GM19238 (cell line): ENCODE measurements at regions not wholly inside any gene's neighbourhood (a gene's known extent, or its start where the extent isn't known, plus 50 kb on each side); places are given as distances from the start of the nearest gene placed in this dataset.
A peak's percentile ranks its signal among the peaks of the same experiment; 100 is the strongest.
"Not testable (repeated sequence)": the region's sequence is repeated elsewhere in the genome, so short reads cannot be mapped to it uniquely, and the experiment has no call there.

Source experiments
- DNase-seq: peaks from one replicate; pipeline ENCODE4 v3.0.0; 2011; ENCODE audit warnings: low spot score; ENCODE audit not compliant: insufficient read length

DNA sequence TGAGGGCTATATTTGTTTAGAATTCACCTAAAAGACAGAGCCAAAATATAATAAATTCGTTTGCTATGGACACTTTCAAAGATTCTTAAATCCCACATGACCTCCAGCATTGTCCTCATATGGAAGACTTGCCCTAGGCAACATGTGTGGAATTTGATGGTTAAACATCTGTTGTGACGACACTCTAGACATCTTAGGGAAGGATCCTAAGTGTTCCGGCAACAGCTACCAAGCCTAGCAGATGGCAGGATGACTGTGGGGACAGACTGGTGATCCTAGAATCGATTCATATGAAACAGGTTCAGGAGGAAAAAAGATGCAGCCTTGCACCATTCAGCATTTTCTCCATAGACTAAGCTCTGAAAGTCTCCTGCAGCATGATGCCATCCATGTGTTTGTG is 77.6 kb upstream of the BACH2 start:
- no peak for DNase-seq

DNA sequence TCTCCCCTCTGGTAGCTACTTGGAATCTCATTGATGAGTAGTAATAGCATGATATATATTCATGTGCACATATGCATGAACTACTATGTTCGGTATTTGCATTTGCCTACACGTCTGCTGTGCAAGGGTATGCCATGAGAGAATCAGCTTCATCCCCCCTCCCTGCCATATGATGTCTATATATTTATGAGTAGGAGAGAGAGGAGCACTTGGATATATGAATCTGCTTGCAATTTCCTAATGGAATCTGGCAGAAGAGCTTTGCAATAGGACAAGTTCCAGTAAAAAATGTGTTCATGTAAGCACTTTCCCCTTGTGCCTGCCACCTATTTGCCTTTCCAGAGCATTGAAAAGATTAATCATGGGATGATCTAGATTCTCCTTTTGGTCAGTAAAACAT is 76.2 kb upstream of the BACH2 start:
- DNase-seq = no peak

DNA sequence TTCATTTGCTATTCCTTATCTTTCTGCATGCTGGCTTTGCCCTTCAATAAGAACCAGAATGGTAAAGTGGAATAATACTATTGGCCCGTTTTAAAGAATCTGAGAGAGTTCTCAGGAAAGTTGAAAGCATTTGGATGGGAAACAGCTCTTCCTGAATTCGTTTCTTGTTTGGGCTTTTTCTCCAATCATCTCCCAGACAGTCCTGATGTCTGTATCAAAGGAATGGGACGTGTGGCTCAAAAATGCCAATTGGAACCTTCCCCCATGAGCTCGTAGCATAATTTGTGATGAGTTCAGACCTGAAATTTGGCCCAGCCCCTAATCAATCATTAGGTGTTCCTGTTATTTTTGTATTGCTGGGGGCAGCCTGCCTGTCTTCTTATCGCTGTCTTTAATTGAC is 75.8 kb upstream of the BACH2 start:
- no peak for DNase-seq

DNA sequence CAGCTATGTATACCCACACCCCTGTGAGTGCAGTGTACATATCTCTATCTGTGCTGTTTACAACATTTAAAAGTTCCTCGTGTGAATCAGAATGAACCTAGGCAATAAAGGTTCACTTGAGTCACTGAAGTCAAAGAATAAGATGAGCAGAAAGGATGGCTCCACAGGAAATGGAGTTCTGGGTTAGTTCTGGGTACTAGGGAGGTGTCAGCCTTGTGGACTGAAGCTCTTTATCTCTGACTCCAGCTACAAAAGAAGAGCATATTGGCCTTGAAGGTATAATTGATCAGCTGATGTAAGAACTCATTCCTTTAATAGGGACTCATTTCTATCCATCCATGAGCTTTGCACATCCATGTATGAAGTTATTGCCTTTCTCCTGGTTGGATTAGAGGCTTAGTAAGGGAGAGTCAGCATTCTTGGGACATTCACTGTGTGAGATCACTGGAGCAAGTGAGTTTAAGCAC is 73.9 kb upstream of the BACH2 start:
- no peak for DNase-seq

DNA sequence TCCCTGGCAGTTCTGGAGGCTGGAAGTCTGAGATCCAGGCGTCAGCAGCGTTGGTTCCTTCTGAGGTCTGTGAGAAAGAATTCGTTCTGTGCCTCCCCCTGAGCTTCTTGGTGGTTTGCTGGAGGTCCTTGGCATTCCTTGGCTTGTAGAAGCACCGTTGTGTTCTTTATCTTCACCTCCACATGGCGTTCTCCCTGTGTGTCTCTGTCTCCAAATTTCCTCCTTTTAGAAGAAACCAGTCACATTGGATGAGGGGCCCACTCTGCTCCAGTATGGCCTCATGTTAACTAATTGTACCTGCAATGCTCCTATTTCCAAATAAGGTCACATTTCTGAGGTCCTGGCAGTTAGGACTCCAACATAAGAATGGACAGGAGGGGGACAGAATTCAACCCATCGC is 73.0 kb upstream of the BACH2 start:
- no peak for DNase-seq

DNA sequence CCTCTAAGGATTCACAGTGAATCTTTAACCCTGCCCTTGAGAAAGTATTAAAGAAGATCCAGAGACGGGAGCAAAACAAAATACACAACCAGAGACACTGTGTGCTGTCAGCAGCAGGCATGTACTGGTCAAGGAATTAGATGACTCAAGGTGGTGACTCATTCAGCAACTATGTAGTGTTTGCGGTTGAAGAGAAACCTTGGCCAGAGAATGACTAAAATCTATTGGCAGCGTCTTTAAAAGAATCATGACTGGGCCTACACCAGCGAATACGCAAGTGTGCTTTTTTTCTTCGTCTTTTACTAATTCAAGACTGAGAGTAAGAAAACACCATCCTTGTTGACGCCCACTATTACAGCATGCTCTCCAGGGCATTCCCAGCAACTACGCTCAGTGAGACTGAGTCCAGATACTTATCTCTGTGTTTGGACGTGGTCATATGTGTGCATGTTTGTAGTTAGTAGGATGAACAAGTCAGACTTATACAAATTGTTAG is 72.4 kb upstream of the BACH2 start:
- peak; percentile 43 for DNase-seq

DNA sequence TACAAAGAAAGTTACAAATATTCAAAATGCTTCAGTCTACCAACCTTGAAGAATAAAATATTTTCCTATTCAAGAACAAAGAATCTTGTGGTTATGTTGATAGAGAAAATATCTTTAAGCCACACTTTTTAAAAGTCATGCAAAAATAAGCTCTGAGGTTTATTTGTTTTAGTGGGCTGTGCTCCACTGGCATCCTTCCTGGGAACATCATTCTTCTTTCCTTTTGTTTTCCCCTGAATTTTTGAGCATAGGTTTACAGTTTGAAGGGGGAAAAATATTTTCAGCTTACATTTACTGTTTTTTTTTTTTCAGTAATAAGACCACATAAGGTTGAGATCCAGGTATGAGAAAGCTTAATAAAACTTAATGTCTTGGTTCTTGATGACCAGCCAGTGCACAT is 72.0 kb upstream of the BACH2 start:
- no peak for DNase-seq

DNA sequence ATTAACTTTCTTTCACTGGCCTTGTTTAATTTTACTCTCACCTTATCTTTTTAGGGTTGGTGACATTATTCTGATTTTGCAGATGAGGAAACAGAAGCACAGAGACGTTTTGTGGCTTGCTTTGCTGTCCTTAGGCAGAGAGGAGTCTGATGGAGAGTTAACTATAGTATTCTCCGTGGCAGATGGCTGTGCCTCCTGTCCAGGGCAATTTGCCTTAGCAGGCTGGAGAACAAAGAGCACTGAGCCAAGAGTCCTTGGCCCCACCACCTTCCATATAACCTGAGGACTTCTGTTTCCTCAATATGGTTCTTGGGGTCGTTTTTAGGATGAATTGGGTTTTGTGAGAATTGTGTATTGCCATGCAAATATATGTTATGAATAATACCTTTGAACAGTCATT is 71.4 kb upstream of the BACH2 start:
- no peak for DNase-seq

DNA sequence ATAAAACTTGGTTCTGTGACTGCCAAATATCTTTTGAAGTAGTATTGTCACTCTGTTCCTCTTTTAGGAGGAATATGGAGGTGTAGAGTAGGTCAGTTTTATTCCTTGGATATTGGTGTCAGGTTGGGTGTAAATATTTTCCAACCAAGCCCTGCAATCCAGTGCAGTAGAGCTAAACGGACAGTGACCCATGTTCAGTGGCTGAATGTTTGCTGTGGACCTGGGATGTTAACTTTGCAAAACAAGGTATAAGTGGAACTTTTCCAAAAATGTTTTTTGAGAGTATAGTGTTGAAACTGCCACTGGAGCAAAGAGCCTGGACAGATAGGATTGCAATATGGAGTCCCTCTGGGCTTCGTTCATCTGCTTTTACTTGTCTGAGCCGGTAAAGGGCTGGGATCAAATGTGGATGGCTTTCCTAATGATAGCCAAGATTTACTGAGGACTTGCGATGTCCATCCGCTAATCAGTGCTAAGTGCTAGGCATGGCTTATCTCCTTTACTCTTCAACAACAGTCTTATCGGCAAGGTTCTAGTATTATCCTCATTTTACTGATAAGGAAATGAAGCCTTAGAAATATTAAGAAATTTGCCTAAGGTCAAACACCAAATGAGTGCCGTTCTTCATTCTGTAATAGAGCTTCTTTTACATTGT is 69.0 kb upstream of the BACH2 start:
- no peak for DNase-seq

DNA sequence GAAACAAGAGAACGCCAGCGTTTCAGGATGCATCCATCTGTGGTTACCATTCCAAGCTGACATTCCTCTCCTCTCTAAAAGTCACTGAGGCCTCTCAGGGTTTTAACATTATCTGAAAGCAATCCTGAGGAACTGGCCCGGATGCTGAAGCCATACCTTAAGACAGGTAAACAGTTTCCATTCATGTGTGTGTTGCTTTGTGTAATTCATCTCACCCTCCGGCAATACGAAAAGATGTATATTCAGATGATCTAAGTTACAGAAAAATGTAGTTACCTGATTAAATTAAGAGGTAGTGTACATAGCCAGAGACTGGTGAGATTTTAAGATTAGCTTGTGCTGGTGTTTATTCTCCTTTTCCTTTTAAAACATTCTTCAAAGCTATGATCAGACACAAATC is 68.4 kb upstream of the BACH2 start:
- DNase-seq = no peak

DNA sequence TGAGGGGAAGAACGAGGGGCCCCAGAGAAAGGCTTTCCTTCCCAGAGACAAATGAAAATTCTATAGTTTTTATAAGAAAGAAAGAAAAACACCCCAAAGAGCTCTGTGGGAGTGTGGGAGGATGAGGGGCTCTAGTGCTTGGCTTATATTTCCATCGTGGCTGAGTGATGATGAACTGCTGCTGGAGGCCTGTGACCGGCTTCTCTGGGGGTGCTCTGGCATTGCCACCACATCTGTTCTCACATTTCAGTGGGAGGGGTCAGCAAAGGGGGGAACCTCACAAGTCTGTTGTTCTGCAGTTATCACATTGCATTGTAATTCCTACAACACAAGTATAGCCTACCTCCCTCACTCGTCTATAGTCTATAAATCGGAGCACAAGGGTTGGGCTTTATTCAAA is 67.6 kb upstream of the BACH2 start:
- DNase-seq = no peak

DNA sequence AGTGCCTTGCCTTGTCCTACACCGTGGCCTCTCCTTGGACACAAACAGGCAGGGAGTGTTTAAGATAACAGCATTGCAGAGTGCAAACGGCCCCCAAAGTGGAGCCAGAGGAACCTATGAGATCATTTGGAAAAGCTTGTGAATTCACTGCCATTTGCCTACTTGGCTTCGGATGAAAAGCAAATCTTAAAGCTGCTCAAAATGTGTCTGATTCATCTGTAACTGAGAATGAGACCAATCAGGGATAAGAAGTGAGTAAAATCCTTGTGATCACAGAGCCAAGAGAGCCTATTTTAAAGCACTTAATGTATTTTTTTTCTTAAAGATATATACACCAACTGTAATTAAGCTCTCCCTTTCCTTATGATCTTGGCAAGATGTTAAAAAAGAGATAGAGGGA is 65.7 kb upstream of the BACH2 start:
- DNase-seq = no peak

DNA sequence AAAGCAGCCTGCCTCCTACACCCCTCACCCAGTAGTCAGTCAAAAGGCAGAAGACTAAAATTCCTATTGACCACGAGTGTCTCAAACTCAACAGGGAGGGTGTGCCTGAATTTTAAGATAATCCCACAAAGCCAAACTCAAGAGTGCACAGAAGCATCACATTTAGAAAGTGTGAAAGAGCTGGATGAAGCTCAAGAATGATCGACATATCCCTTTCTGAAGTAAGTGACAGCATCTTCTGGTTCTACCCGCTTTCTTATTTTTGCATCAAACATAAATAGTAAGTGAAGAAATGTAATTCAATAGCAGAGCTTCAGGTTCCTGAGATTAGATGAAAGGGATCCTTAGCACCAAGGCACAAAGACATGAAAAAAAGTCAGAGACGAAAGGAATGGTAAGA is 64.5 kb upstream of the BACH2 start:
- no peak for DNase-seq

DNA sequence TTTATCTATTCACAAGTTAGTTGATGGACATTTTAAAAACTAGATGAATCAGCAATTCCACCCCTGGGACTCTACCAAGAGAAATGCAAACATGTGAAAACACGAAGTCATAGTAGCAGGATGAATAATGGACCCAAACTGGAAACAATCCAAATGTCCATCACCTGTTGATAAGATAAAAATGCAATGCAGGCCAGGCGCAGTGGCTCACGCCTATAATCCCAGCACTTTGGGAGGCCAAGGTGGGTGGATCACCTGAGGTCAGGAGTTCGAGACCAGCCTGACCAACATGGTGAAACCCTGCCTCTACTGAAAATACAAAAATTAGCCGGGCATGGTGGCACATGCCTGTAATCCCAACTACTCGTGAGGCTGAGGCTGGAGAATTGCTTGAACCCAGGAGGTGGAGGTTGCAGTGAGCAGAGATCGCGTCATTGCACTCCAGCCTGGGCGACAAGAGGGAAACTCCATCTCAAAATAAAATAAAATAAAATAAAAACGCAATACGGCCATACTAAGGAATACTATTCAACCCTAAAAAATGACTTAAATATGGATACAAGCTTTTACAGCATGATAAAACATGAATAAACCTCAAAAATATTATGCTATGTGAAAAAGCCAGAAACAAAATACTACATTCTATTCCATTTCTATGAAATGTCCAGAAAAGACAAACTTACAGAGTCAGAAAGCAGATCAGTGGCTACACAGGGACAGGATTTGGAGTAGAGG is 61.6 kb upstream of the BACH2 start:
- DNase-seq = not testable (repeated sequence)

DNA sequence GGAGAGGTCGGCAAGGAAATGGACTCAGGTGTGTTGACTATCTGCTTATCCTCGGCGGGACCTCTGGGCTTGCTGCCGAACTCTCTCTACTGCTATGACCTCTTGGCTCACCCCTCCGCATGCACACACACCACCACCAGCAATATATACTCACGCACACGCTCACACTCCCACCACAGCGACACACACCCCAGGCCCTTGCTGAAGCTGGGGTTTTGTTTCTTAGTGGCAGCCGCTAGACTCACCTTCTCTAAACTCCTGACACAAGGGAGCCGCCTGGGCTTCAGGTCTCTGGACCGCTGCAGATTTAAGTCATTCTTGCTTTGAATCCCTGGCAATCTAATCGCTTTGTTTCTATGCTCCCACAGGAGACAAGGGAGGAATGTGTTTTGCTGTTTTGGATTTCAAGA is 59.4 kb upstream of the BACH2 start:
- DNase-seq = no peak

DNA sequence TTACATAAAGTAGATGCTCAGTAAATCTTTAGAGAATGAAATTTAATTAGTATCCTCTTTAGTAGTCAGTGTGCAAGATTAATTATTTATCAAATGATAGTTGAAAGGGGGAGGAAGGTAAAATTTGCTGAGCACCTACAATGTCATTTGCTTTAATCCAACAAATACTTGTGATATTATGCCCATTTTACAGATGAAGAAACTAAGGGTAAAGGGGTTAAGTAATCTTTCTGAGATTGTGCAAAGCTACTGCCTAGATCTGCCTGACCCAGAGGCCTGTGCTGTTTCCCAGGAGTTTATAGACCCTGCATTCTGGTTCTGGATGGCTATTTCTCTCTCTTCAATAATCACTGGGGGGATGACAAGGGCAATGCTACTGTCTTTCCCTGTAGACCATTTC is 58.3 kb upstream of the BACH2 start:
- DNase-seq = no peak

DNA sequence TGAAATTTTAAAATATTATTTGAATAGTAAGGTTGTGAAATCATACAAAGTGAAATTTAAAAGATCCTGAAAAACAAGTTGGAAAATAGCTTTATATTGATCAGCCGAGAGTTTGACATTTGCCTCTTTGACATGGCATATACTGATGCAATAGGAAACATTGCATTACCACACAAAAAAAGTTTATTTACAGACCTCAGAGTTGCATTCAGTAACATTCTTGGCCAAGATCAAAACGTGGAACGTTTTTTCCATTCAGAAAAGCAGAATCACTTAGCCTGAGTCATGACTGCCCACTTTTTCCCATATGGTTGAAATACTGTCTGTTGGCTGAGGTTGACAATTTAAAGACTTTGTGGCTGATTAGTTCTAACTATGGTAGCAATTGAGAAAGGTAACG is 55.1 kb upstream of the BACH2 start:
- no peak for DNase-seq

DNA sequence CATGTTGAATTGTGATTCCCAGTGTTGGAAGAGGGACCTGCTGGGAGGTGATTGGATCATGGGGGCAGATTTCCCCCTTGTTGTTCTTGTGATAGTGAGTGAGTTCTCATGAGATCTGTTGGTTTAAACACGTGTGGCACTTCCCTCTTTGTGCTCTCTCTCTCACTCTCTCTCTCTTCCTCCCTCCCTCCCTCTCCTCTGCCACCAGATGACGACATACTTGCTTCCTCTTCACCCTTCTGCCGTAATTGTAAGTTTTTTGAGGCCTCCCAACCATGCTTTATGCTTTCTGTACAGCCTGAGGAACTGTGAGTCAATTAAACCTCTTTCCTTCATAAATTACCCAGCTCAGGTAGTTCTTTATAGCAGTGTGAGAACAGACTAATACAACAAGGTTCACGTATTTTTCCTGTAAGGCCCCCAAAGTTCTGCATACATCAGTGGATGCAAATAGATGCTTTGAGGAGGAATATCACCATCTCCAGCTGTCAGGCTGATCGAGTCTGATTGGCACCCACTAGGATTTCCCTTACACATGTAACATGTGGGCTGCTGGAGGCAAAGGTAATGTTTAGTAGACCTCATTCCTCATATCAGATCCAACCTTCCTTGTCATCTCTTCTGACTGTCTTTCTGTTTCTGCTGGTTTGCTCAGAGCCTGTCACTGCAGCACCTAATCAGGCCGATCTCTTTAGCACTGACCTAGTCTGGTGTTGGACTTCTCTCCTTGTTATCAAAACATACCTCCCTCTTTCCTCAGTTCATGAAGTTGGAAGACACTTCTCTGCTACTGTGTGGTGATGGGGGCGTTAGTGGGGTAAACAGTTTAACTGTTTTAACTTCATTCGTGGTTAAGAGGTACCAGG is 54.3 kb upstream of the BACH2 start:
- no peak for DNase-seq

DNA sequence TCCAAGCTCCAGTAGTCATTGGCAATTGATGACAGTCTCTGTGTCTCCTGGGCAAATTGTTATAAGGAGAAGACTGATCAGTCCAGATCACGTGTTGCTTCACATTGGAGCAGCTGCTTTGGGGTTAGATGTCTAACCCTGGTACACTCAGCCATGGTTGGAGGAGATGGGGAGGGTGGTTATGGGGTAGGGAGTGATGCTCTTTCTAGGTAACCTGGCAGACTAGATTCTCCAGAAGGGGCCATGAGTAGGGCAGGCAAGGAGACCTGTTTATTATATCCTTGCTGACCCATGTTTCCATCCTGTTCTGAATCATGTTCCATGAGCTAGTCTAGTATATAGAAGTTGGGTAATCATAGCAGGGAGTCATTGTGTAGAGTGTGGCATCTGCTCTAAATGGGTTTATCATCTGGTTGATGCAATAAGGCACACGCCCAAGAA is 50.8 kb upstream of the BACH2 start:
- no peak for DNase-seq

DNA sequence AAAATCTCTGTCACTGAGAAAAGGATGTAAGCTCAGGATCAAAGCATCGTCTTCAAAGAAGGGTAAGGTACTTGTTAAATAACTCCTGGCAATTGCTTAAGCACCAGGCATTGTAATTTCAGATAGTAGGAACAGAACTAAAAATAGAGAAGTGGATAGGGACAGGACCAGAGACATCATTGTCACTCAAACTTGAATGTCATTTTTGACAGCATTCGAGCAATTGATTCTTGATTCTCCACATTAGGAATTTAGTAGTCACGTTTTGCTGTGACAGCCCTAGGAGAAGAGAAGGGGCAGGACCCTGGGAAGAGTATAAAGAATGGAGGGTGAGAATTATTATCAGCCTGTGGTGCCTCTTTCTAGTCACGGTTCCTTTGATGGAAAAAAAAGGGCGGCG is 50.1 kb upstream of the BACH2 start:
- no peak for DNase-seq
